RWPE1 (cell line): ENCODE measurements at regions not wholly inside any gene's neighbourhood (a gene's known extent, or its start where the extent isn't known, plus 50 kb on each side); places are given as distances from the start of the nearest gene placed in this dataset.
"Not testable (repeated sequence)": the region's sequence is repeated elsewhere in the genome, so short reads cannot be mapped to it uniquely, and the experiment has no call there.

ENCODE experiments used
- CTCF ChIA-PET: fragments of 350-600 bp; sonication (Branson Sonifier 250); formaldehyde crosslinking; extraction: SDS; loops from one replicate; lab custom pipeline; 2021; lab: Yijun Ruan, JAX
- POLR2A ChIA-PET: fragments of 400-600 bp; formaldehyde crosslinking; extraction: SDS; loops from one replicate; lab custom pipeline; 2020; ENCODE audit warnings: antibody characterized with exemption; ENCODE audit not compliant: low non-redundant PET; lab: Yijun Ruan, JAX
- DNase-seq: peaks from one replicate; pipeline ENCODE4 v3.0.0; 2012; ENCODE audit warnings: low spot score
- H3K27ac ChIP-seq: fragments of 450-650 bp; 2 replicates; pipeline ENCODE4 v1.5.1; 2017
- TF ChIP-seq, protein P1 (sequence below): fragments of 450-650 bp; conservative IDR thresholded peaks from 2 replicates; pipeline ENCODE4 v1.5.1; 2017; ENCODE audit warnings: low read depth, mild to moderate bottlenecking

DNA sequence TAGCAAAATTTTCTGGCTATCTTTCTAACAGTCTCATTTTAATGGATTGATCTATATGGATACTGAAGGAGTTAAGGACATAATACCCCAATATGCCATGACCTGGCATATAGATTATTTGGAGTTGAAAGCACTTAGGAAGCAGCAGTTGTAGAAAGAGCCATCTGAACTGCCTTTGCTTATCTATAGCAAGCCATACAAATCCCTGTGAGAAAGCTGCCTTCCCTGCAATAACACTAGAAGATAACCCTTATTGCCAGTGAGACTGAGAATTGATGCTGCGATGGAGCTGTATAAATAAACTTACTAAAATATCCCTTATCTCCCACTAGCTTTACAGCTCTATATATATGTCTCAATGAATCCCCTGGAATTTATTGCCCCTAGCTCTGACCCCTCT, 346.3 kb downstream of the TECRL start:
- DNase-seq, result no peak
- TF ChIP-seq, protein P1, sequence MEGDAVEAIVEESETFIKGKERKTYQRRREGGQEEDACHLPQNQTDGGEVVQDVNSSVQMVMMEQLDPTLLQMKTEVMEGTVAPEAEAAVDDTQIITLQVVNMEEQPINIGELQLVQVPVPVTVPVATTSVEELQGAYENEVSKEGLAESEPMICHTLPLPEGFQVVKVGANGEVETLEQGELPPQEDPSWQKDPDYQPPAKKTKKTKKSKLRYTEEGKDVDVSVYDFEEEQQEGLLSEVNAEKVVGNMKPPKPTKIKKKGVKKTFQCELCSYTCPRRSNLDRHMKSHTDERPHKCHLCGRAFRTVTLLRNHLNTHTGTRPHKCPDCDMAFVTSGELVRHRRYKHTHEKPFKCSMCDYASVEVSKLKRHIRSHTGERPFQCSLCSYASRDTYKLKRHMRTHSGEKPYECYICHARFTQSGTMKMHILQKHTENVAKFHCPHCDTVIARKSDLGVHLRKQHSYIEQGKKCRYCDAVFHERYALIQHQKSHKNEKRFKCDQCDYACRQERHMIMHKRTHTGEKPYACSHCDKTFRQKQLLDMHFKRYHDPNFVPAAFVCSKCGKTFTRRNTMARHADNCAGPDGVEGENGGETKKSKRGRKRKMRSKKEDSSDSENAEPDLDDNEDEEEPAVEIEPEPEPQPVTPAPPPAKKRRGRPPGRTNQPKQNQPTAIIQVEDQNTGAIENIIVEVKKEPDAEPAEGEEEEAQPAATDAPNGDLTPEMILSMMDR, result no peak
- CTCF ChIA-PET, result no interaction called here
- H3K27ac ChIP-seq, result no peak overlapping the region
- POLR2A ChIA-PET, result no interaction called here

DNA sequence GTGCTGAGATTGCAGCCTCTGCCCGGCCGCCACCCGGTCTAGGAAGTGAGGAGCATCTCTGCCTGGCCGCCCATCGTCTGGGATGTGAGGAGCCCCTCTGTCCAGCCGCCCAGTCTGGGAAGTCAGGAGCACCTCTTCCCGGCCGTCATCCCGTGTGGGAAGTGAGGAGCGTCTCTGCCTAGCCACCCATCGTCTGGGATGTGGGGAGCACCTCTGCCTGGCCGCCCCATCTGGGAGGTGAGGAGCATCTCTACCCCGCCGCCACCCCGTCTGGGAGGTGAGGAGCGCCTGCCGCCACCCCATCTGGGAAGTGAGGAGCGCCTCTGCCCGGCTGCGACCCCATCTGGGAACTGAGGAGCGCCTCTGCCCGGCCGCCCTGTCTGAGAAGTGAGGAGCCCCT, 372.2 kb downstream of the TECRL start:
- CTCF ChIA-PET, H3K27ac ChIP-seq, POLR2A ChIA-PET, DNase-seq: not testable (repeated sequence)

DNA sequence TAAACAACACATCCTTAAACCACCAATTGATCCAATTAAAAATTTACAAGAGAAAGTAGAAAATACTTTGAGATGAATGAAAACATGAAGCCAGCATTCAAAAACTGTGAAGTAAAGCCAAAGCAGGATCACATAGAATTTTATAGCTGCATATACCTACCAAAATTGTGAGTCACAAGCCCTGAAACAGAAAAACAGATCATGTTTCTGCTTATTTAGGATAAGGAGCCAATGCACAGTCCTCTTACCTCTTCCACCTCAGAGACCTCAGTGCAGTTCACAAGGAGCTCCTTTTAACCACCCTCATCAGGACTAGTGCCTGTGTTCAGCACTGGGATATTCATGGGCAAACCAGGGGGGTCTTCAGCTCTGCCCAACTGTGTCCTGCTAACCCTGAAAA, 386.7 kb downstream of the TECRL start:
- TF ChIP-seq, protein P1, result no peak
- ChIA-PET CTCF (no interaction called here), POLR2A (no interaction called here)
- DNase-seq, result no peak
- H3K27ac ChIP-seq, result no peak overlapping the region

DNA sequence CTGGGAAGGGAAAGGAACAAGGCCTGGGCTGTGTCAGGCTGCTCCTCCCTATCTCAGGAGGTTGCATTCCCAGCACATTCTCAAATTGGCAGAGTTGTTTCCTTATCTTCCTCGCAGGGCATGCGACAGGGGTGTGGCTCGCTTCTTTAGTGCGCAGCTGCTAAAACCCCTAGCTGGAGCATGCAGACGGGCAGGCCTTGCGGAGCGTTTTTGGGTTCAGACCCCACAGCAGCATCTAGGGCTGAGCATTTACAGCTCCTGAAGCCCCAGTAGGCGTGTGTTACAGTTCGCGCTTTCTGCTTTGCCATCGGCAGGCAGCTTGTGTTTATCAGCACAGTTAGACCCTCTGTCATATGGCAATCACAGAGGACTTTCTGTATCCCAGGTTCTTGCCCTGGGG, 392.4 kb downstream of the TECRL start:
- POLR2A ChIA-PET, result no interaction called here
- no peak overlapping the region for H3K27ac ChIP-seq
- no peak for DNase-seq
- CTCF ChIA-PET, result no interaction called here
- TF ChIP-seq, protein P1, result no peak

DNA sequence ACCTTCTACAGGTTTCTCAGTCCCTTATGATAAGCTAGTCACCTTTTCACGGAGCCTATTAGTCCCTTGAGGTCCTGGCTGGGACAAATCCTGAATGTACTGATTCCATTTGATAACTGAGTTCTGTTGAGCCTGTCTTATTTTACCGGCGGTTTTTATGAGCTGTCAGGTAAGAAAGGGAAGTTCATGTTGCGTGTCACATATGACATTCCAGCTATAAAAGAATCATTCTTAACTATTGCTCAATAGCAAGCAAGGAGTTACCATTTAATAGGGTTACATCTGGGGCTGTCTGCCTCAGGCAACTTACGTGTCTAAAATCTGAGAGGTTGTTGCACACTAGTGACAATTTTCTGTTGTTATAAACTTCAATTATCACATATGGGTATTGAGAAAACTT, 394.6 kb downstream of the TECRL start:
- POLR2A ChIA-PET, result no interaction called here
- TF ChIP-seq, protein P1, result no peak
- H3K27ac ChIP-seq, result no peak overlapping the region
- DNase-seq, result no peak
- CTCF ChIA-PET, result no interaction called here

DNA sequence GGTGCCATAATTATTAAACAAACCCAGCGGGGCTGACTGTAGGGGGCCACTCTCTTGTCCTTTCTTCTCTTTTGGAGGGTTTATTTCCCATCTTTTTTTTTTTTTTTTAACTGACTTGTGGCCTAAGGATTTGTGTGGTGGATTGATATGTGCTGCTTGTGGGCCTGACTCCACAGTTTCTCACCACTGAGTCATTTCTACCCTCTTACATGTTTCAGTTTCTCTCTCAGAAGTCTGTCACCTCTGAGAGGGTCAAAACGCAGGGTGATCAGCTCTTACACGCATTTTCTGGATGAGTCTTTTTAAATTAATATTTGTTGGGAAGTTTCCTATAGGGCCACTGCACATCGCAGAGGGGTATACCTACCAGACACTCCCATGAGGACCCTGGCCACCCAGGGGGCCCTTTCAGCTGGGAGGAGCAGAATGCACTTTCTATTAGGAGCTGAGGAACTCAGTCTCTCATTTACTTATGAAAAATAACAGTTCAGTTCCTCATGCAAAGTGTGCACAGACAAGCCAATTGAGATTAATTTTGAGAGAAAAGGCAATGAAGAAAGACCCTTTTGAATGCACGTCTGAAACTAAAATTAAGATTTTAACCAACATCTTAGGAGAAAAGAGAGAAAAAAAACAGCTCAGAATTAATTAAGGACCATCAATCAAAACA, 407.9 kb downstream of the TECRL start:
- DNase-seq, result no peak
- H3K27ac ChIP-seq, result no peak overlapping the region
- ChIA-PET POLR2A (no interaction called here), CTCF (no interaction called here)
- TF ChIP-seq, protein P1, result no peak

DNA sequence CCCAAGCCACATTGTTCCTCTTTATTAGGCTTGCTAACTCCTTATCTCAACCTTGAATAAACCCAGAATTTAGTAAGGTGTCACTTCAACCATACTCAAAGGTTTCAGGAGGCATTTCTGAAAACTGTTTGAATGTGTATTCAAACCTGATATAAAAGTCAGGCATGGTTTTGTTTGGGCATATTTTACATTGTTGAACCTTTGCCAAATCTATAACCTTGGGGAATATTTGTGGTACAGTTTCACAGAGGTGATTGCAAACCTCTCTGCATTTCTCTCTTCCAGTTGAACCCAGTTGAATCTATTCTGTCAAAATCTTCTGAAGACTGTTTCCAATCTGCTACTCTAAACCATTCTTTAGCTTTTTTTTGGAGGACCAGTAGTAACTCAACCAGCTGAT, 409.0 kb downstream of the TECRL start:
- ChIA-PET POLR2A (no interaction called here), CTCF (no interaction called here)
- TF ChIP-seq, protein P1, result no peak
- no peak for DNase-seq
- no peak overlapping the region for H3K27ac ChIP-seq
